Fibroblast of lung (primary cell): ENCODE measurements at regions not wholly inside any gene's neighbourhood (a gene's known extent, or its start where the extent isn't known, plus 50 kb on each side); places are given as distances from the start of the nearest gene placed in this dataset.

ENCODE experiments used
- CTCF ChIP-seq, 2 donors: IDR thresholded peaks in 1 of 2; conservative IDR thresholded peaks in 1 of 2; 1 replicate in 1 of 2; 2 replicates in 1 of 2; pipeline ENCODE4 v1.5.1; 2011 to 2012; ENCODE audit warnings: low read length in 2 of 2, control low read depth in 1 of 2, inconsistent platforms in 1 of 2, low read depth in 1 of 2, mild to moderate bottlenecking in 1 of 2
- EZH2 ChIP-seq: IDR thresholded peaks from 2 replicates; pipeline ENCODE4 v1.5.1; 2012; ENCODE audit warnings: low read length, control low read depth, mild to moderate bottlenecking; ENCODE audit errors: missing control alignments

GRCh38 chr2:7683708-7684107, 766.5 kb downstream of the RNF144A start:
- TF ChIP-seq CTCF (conservative IDR thresholded peaks at IDR 0.05 in 1 of 2, IDR thresholded peaks at IDR 0.05 in 1 of 2; ENCODE audit: low read depth in 1 of 2, low read length in 2 of 2): no peak
- TF ChIP-seq EZH2: no peak
